ENCODE measurements at regions not wholly inside any gene's neighbourhood (a gene's known extent, or its start where the extent isn't known, plus 50 kb on each side); places are given as distances from the start of the nearest gene placed in this dataset.

DNA sequence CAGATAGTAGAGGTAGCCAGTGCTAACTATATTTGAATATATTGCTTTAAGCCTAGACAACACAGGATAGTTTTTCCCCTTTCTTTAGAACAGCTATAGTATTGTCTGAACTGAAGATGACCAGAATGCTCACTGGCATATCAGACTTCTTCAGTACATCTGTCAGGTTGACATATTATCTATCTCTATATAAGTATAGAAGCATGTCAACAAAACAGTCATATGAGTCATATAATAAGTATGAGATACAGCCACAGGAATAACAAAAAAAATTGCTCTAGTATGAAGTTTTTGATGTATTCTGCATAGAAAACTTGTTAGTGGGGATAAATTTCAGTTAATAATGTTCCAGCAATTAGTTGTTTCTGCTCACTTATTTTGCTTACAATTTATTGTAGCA, 767.7 kb downstream of the LRFN5 start:
- TF ChIP-seq, protein P1, sequence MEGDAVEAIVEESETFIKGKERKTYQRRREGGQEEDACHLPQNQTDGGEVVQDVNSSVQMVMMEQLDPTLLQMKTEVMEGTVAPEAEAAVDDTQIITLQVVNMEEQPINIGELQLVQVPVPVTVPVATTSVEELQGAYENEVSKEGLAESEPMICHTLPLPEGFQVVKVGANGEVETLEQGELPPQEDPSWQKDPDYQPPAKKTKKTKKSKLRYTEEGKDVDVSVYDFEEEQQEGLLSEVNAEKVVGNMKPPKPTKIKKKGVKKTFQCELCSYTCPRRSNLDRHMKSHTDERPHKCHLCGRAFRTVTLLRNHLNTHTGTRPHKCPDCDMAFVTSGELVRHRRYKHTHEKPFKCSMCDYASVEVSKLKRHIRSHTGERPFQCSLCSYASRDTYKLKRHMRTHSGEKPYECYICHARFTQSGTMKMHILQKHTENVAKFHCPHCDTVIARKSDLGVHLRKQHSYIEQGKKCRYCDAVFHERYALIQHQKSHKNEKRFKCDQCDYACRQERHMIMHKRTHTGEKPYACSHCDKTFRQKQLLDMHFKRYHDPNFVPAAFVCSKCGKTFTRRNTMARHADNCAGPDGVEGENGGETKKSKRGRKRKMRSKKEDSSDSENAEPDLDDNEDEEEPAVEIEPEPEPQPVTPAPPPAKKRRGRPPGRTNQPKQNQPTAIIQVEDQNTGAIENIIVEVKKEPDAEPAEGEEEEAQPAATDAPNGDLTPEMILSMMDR (IDR thresholded peaks at IDR 0.05; ENCODE audit: low read depth, low read length), result no peak

DNA sequence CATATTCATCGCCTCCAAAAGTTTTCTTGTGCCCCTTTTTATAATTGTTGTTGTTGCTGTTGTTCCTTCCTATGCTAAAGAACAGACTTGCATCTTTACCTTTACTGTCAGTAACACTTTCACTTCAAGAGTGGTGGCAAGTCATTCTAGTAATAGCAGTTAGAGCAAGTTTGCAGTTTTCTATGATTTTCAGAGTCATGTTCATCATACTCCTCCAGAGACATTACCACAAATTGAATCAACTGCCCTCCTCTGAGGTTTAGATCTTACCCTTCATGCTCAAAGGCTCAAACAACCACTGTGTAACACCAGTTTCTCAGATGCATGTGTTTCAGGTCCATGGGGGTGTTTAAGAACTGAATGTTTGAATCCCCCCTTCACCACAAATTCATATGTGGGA, 763.4 kb downstream of the LRFN5 start:
- TF ChIP-seq, protein P1 (IDR thresholded peaks at IDR 0.05; ENCODE audit: low read depth, low read length), result no peak
- H3K4me3 ChIP-seq (ENCODE audit: low read depth, low read length), result no peak overlapping the region

More for the DNA sequence above, 767.7 kb downstream of the LRFN5 start:
- no peak overlapping the region for H3K4me3 ChIP-seq (ENCODE audit: low read depth, low read length)

DNA sequence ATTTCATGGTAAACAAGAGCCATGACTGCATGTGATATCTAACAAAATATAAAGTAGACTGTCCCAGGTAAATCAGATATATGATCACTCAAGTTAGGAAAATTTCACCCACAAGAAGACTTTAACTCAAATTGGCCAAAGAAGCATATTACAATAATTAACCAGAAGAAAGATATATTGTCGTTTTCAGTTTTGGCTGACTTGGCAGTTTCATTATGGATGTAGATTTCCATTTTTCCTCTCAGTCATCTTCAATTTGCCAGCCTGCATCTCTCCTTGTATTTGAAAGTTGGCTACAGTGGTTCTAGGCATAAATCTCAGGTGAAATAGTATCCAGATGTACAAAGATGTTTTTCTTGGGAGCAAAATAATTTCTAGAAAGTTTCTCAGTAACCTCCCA, 761.6 kb downstream of the LRFN5 start:
- H3K4me3 ChIP-seq (ENCODE audit: low read depth, low read length), result no peak overlapping the region
- TF ChIP-seq, protein P1 (IDR thresholded peaks at IDR 0.05; ENCODE audit: low read depth, low read length), result no peak

DNA sequence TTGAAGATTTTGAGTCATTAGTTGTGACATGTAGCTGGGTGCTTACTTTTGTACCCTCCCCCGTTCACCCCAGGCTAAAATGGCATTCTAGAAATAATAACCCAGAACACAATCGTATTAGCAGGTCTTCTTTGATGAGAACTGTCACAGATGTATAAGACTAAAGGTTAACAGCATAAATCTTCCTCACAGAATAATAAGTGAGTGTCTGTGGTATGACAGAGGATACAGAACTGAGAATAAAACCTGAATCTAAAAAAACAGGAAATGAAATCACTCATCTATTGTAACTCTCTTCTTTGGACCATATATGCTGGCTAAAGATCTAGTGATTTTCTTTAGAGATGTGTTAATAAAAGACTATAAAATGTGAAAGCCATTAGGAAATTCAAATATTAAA, 746.6 kb downstream of the LRFN5 start:
- TF ChIP-seq, protein P1 (IDR thresholded peaks at IDR 0.05; ENCODE audit: low read depth, low read length), result no peak
- no peak overlapping the region for H3K4me3 ChIP-seq (ENCODE audit: low read depth, low read length)

DNA sequence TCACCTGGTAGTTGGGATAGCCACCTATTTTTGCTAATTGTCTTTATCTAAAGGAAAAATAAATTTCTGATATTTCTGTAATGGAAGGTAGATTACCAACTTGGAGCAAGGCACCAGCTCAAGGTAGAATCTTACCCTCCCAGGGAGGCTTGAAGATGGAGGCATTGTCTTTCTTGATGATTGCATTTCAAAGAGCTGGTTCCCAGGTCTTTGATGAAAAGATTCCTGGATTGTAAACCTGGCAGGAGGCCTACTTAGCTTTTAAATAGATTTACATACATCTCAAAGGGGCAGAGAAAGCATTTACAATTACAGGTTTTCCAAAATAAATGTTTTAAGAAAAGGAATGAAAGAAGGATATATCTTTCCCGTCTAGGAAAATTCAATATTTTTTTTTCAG, 729.2 kb downstream of the LRFN5 start:
- TF ChIP-seq, protein P1 (IDR thresholded peaks at IDR 0.05; ENCODE audit: low read depth, low read length), result no peak
- H3K4me3 ChIP-seq (ENCODE audit: low read depth, low read length), result no peak overlapping the region

DNA sequence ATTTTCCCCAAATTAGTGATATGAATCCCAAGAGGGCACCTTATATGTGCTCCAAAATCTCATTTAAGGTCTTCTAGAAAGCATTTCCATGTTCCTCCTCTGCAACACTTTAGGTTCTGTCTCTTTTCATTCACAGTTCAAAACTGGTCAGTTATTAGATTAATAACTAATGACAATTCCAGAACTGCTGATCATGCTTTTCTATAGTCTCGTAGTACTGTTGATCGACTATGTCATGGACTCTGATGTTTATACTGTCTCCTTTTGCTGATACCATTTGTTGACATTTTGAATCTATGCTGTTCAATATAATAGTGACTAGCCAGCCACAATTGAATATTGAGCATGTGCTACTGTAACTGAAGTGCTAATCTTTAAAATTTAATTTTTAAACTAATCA, 728.3 kb downstream of the LRFN5 start:
- no peak overlapping the region for H3K4me3 ChIP-seq (ENCODE audit: low read depth, low read length)
- TF ChIP-seq, protein P1 (IDR thresholded peaks at IDR 0.05; ENCODE audit: low read depth, low read length), result no peak

DNA sequence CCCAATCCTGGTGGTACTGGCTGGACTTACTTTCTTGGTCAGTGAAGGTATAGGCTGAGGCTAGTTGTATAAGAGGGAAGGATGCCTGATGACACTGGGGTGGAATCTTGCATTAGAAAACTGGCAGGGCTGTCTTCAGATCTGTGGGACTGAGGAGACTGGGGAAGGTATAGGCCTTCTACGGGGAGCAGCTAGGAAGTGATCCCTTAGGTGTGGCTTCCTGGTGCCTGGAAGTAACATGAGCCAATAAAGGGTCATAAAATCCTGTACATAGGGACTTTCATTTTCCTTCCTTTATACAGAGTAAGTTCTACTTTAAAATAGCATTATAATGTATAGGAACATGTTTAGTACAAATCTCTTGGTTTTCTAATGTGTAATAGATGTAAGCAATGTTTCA, 716.8 kb downstream of the LRFN5 start:
- TF ChIP-seq, protein P1 (IDR thresholded peaks at IDR 0.05; ENCODE audit: low read depth, low read length), result no peak
- H3K4me3 ChIP-seq (ENCODE audit: low read depth, low read length), result no peak overlapping the region

Measured in WI38 (cell line).